GM23338 (cell line): ENCODE measurements at regions not wholly inside any gene's neighbourhood (a gene's known extent, or its start where the extent isn't known, plus 50 kb on each side); places are given as distances from the start of the nearest gene placed in this dataset.

Source experiments
- CREB1 ChIP-seq: fragments of 250-450 bp; sonication (Bioruptor Pico); IDR thresholded peaks from 2 replicates; pipeline ENCODE4 v1.5.0; 2020; ENCODE audit warnings: low read depth, mild to moderate bottlenecking, moderate library complexity
- CTCF ChIP-seq, 2 experiments: fragments of 200-600 bp in 1 of 2; sonication (generic) in 1 of 2; conservative IDR thresholded peaks; 2 replicates each; pipeline versions ENCODE4 v1.5.1 to v1.6.1; 2016 to 2017; ENCODE audit warnings: antibody characterized with exemption in 2 of 2, low read depth in 2 of 2, mild to moderate bottlenecking in 2 of 2, moderate library complexity in 1 of 2
- ETS1 ChIP-seq: IDR thresholded peaks from 2 replicates; pipeline ENCODE4 v1.6.1; 2016; ENCODE audit warnings: antibody characterized with exemption
- EZH2 ChIP-seq: fragments of 200-600 bp; sonication (generic); IDR thresholded peaks from one replicate; pipeline ENCODE4 v1.8.0; 2017; ENCODE audit warnings: antibody characterized with exemption, mild to moderate bottlenecking, low read depth; ENCODE audit not compliant: unreplicated experiment
- EZH2phosphoT487 ChIP-seq: fragments of 200-600 bp; sonication (generic); IDR thresholded peaks from one replicate; pipeline ENCODE4 v1.8.1; 2018; ENCODE audit warnings: antibody characterized with exemption; ENCODE audit not compliant: unreplicated experiment
- JUNB ChIP-seq: IDR thresholded peaks from one replicate; pipeline ENCODE4 v1.6.1; 2016; ENCODE audit warnings: antibody characterized with exemption; ENCODE audit not compliant: unreplicated experiment
- NANOG ChIP-seq: IDR thresholded peaks from 2 replicates; pipeline ENCODE4 v1.6.1; 2016; ENCODE audit warnings: antibody characterized with exemption, borderline replicate concordance
- POLR2AphosphoS5 ChIP-seq: IDR thresholded peaks from 2 replicates; pipeline ENCODE4 v1.6.1; 2016; ENCODE audit warnings: antibody characterized with exemption, low read depth
- REST ChIP-seq: IDR thresholded peaks from one replicate; pipeline ENCODE4 v1.6.1; 2018; ENCODE audit warnings: antibody characterized with exemption; ENCODE audit not compliant: unreplicated experiment
- STAT1 ChIP-seq: IDR thresholded peaks from one replicate; pipeline ENCODE4 v1.6.1; 2016; ENCODE audit warnings: antibody characterized with exemption; ENCODE audit not compliant: unreplicated experiment
- ZNF114 ChIP-seq: fragments of 250-450 bp; sonication (Bioruptor Pico); IDR thresholded peaks from 2 replicates; pipeline ENCODE4 v1.5.0; 2020; ENCODE audit warnings: mild to moderate bottlenecking, moderate library complexity
- ZNF462 ChIP-seq: fragments of 250-450 bp; sonication (Bioruptor Pico); IDR thresholded peaks from 2 replicates; pipeline ENCODE4 v1.5.0; 2020; ENCODE audit warnings: mild to moderate bottlenecking, moderate library complexity

GRCh38 chr3:132145833-132146232, 111.0 kb upstream of the CPNE4 start:
- TF ChIP-seq CTCF (conservative IDR thresholded peaks at IDR 0.05; ENCODE audit: low read depth in 2 of 2) (no peak), POLR2AphosphoS5 (no peak), EZH2 (no peak), REST (no peak), EZH2phosphoT487 (no peak), CREB1 (CRISPR knock-in tag) (no peak), JUNB (no peak), ZNF114 (CRISPR knock-in tag) (no peak), NANOG (no peak), ZNF462 (no peak), STAT1 (no peak), ETS1 (no peak)
